Skeletal muscle satellite cell (primary cell): ENCODE measurements at regions not wholly inside any gene's neighbourhood (a gene's known extent, or its start where the extent isn't known, plus 50 kb on each side); places are given as distances from the start of the nearest gene placed in this dataset.

Source experiments
- H3K27me3 ChIP-seq: 2 replicates; pipeline ENCODE4 v1.7.0; 2013; ENCODE audit warnings: low read length; ENCODE audit not compliant: control insufficient read depth, insufficient read depth
- H3K36me3 ChIP-seq: 2 replicates; pipeline ENCODE4 v1.7.0; 2013; ENCODE audit warnings: mild to moderate bottlenecking, control low read depth, low read length; ENCODE audit not compliant: insufficient read depth
- H3K4me1 ChIP-seq: 2 replicates; pipeline ENCODE4 v1.7.0; 2013; ENCODE audit warnings: low read length; ENCODE audit not compliant: control insufficient read depth, insufficient read depth
- H3K4me2 ChIP-seq: 2 replicates; pipeline ENCODE4 v1.7.0; 2013; ENCODE audit warnings: mild to moderate bottlenecking, low read length
- H3K4me3 ChIP-seq: 2 replicates; pipeline ENCODE4 v1.7.0; 2013; ENCODE audit warnings: low read length
- H3K9ac ChIP-seq: 2 replicates; pipeline ENCODE4 v1.7.0; 2013; ENCODE audit warnings: mild to moderate bottlenecking, low read depth, low read length, moderate library complexity
- H3K9me3 ChIP-seq: replicated peaks from 2 replicates; pipeline ENCODE4 v1.7.0; 2013; ENCODE audit warnings: mild to moderate bottlenecking, control low read depth, low read length

DNA sequence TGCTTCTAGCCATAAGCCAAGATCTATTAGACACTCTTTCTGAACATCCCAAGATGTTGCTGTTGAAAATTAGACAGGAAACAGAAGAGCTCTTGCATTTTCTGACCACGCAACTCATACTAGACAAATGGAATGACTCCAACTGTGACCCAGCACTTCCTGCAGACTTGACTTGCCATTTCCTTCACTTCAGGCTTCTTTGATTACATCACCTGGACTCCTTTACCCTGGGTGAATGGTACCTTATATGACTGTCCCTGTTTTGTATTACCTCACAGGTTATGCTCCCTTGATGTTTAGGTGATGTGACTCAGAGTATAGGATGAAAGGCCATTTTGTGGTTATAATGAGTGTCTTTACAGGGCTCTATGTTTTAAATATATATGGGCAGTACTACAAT, 236.1 kb downstream of the BMP2 start:
- Histone ChIP-seq H3K4me3 (no peak overlapping the region), H3K36me3 (no peaks in the 10 kb centered on the region), H3K4me1 (no peaks in the 10 kb centered on the region), H3K9ac (no peak overlapping the region), H3K4me2 (no peak overlapping the region), H3K27me3 (no peaks in the 10 kb centered on the region), H3K9me3 (no peaks in the 10 kb centered on the region)

DNA sequence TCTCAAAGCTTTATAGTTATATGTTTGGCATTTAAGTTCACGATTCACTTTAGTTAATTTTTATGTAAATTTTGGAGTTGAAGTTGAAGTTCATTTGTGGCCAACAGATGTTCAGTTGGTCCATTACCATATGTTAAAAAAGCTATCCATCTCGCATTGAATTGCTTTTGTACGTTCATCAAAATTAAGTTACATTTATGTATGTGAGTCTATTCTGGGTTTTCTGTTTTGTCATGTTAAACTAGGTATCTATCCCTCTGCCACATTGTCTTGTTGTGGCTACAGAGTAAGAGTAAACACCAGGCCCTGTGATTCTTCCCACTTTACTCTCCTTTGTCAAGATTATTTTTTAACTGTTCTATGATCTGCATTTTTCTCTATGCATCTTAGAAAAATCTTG, 237.3 kb downstream of the BMP2 start:
- Histone ChIP-seq H3K4me1 (no peaks in the 10 kb centered on the region), H3K27me3 (no peaks in the 10 kb centered on the region), H3K4me2 (no peak overlapping the region), H3K4me3 (no peak overlapping the region), H3K9me3 (no peaks in the 10 kb centered on the region), H3K36me3 (no peaks in the 10 kb centered on the region), H3K9ac (no peak overlapping the region)

- no peak overlapping the region for H3K4me3 ChIP-seq
- no peaks in the 10 kb centered on the region for H3K27me3 ChIP-seq
- no peak overlapping the region for H3K4me2 ChIP-seq
- H3K4me1 ChIP-seq: no peaks in the 10 kb centered on the region
- H3K9ac ChIP-seq: no peak overlapping the region
- no peaks in the 10 kb centered on the region for H3K36me3 ChIP-seq
- H3K9me3 ChIP-seq: no peaks in the 10 kb centered on the region
These were observed 243.0 kb downstream of the BMP2 start for GRCh38 chr20:7010527-7010926.

- H3K36me3 ChIP-seq: no peaks in the 10 kb centered on the region
- H3K4me3 ChIP-seq: no peak overlapping the region
- no peaks in the 10 kb centered on the region for H3K27me3 ChIP-seq
- H3K9ac ChIP-seq: no peak overlapping the region
- no peaks in the 10 kb centered on the region for H3K9me3 ChIP-seq
- no peaks in the 10 kb centered on the region for H3K4me1 ChIP-seq
- H3K4me2 ChIP-seq: no peak overlapping the region
These were observed 247.8 kb downstream of the BMP2 start for GRCh38 chr20:7015257-7015656.

- Histone ChIP-seq H3K4me1 (no peaks in the 10 kb centered on the region), H3K9me3 (peaks cover 4% of the 10 kb centered on the region), H3K4me3 (no peak overlapping the region), H3K36me3 (no peaks in the 10 kb centered on the region), H3K9ac (no peak overlapping the region), H3K4me2 (no peak overlapping the region), H3K27me3 (no peaks in the 10 kb centered on the region)
These were observed 255.1 kb downstream of the BMP2 start for GRCh38 chr20:7022597-7022996.

- Histone ChIP-seq H3K9ac (no peak overlapping the region), H3K36me3 (no peaks in the 10 kb centered on the region), H3K4me2 (no peak overlapping the region), H3K27me3 (no peaks in the 10 kb centered on the region), H3K9me3 (peaks cover 4% of the 10 kb centered on the region), H3K4me1 (no peaks in the 10 kb centered on the region), H3K4me3 (no peak overlapping the region)
These were observed 258.1 kb downstream of the BMP2 start for GRCh38 chr20:7025635-7026034.

GRCh38 chr20:7029019-7029418, 261.5 kb downstream of the BMP2 start:
- Histone ChIP-seq H3K9ac (no peak overlapping the region), H3K4me3 (no peak overlapping the region), H3K4me1 (no peaks in the 10 kb centered on the region), H3K27me3 (no peaks in the 10 kb centered on the region), H3K4me2 (no peak overlapping the region), H3K9me3 (no peaks in the 10 kb centered on the region), H3K36me3 (no peaks in the 10 kb centered on the region)

GRCh38 chr20:7031222-7031621, 263.7 kb downstream of the BMP2 start:
- no peak overlapping the region for H3K4me2 ChIP-seq
- H3K9ac ChIP-seq: no peak overlapping the region
- H3K4me1 ChIP-seq: no peaks in the 10 kb centered on the region
- no peaks in the 10 kb centered on the region for H3K36me3 ChIP-seq
- no peaks in the 10 kb centered on the region for H3K9me3 ChIP-seq
- no peak overlapping the region for H3K4me3 ChIP-seq
- H3K27me3 ChIP-seq: no peaks in the 10 kb centered on the region

DNA sequence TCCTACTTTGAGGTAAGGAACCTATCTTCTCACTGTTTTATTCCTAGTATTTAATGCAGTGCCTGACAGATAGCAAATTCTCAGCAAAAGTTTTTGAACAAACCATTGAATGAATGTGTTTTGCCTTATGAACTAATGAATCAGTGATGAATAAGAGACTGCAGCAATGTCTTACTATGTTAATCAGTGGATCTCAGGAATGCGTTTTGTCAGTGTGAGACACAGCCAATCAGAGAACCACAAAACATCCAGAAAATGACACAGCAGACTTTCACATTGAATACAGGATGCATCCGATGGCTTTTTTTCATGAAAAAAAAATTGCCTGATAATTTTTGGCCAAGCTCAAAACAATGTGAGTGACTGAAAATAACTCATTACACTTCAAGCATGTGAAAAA, 270.5 kb downstream of the BMP2 start:
- Histone ChIP-seq H3K9me3 (no peaks in the 10 kb centered on the region), H3K9ac (no peak overlapping the region), H3K4me1 (no peaks in the 10 kb centered on the region), H3K27me3 (no peaks in the 10 kb centered on the region), H3K4me2 (no peak overlapping the region), H3K36me3 (no peaks in the 10 kb centered on the region), H3K4me3 (no peak overlapping the region)

GRCh38 chr20:7057611-7058010, 290.1 kb downstream of the BMP2 start:
- Histone ChIP-seq H3K27me3 (peaks cover 8% of the 10 kb centered on the region), H3K4me1 (no peaks in the 10 kb centered on the region), H3K9ac (no peak overlapping the region), H3K9me3 (no peaks in the 10 kb centered on the region), H3K4me3 (no peak overlapping the region), H3K4me2 (no peak overlapping the region), H3K36me3 (no peaks in the 10 kb centered on the region)

GRCh38 chr20:7078804-7079203, 311.3 kb downstream of the BMP2 start:
- Histone ChIP-seq H3K27me3 (no peaks in the 10 kb centered on the region), H3K4me1 (no peaks in the 10 kb centered on the region), H3K36me3 (no peaks in the 10 kb centered on the region), H3K4me2 (no peak overlapping the region), H3K9ac (no peak overlapping the region), H3K9me3 (no peaks in the 10 kb centered on the region), H3K4me3 (no peak overlapping the region)

DNA sequence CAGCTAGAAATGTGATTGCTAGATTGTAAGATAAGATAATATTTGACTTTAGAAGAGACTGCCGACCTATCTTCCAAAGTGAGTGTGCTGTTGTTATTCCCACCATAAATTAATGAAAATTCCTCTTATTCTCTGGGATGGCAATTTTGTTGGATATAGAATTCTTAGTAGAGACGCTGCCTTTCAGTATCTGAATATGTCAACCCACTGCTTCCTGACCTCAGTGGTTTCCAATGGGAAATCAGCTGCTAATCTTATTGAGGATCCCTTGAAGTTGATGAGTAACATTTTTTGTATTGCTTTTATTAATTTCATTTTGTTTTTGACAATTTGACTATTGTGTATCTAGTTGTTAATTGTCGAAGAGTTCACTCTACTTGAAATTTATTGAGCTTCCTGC, 313.0 kb downstream of the BMP2 start:
- Histone ChIP-seq H3K4me3 (no peak overlapping the region), H3K9me3 (no peaks in the 10 kb centered on the region), H3K4me1 (no peaks in the 10 kb centered on the region), H3K27me3 (no peaks in the 10 kb centered on the region), H3K36me3 (no peaks in the 10 kb centered on the region), H3K9ac (no peak overlapping the region), H3K4me2 (no peak overlapping the region)
